ENCODE measurements at regions not wholly inside any gene's neighbourhood (a gene's known extent, or its start where the extent isn't known, plus 50 kb on each side); places are given as distances from the start of the nearest gene placed in this dataset.

- H4K5ac ChIP-seq (ENCODE audit: insufficient read length, low read depth, low read length): no peak overlapping the region
- H2BK120ac ChIP-seq (ENCODE audit: low read depth, low read length, poor library complexity, severe bottlenecking): no peak overlapping the region
- no peaks in the 10 kb centered on the region for H4K20me1 ChIP-seq (ENCODE audit: control insufficient read depth, insufficient read depth, insufficient read length)
- H3K27me3 ChIP-seq (ENCODE audit: insufficient read depth, low read length): no peaks in the 10 kb centered on the region
- no peak overlapping the region for H3T11ph ChIP-seq (ENCODE audit: low read length)
- no peak overlapping the region for H3K56ac ChIP-seq (ENCODE audit: insufficient read length, low read depth, low read length)
- H2AFZ ChIP-seq (ENCODE audit: low read length): no peak overlapping the region
- H4K91ac ChIP-seq (ENCODE audit: insufficient read length, low read depth, low read length): no peak overlapping the region
- no peak for TF ChIP-seq CTCF (conservative IDR thresholded peaks at IDR 0.05)
- no peak overlapping the region for H2BK15ac ChIP-seq (ENCODE audit: low read depth, low read length)
- no peak overlapping the region for H3K4me2 ChIP-seq (ENCODE audit: insufficient read depth, insufficient read length, low read length)
- WGBS (ENCODE audit: extremely low coverage, insufficient read length, low lambda C conversion rate): no CpG with 5 or more reads among the region's 5 CpGs
- no peaks in the 10 kb centered on the region for H3K36me3 Mint-ChIP-seq (ENCODE audit: insufficient read depth in 1 of 3, low read depth in 3 of 3)
- H3K4ac ChIP-seq (ENCODE audit: low read depth, low read length): no peak overlapping the region
- peaks cover 2 to 4% of the 10 kb centered on the region in 2 experiments; a peak in 2 of 4 replicates for H3K4me1 Mint-ChIP-seq
- H3K9me3 Mint-ChIP-seq: no peaks in the 10 kb centered on the region
- H2BK5ac ChIP-seq (ENCODE audit: insufficient read length, low read length): no peak overlapping the region
- H4K8ac ChIP-seq (replicated peaks; ENCODE audit: insufficient read length, low read depth, low read length): no peak overlapping the region
- H3K79me1 ChIP-seq (ENCODE audit: insufficient read depth, low read depth, low read length, poor library complexity, severe bottlenecking): no peaks in the 10 kb centered on the region
- no peak overlapping the region for H3K27ac ChIP-seq (ENCODE audit: insufficient read length, low read depth, low read length)
- H2BK12ac ChIP-seq (ENCODE audit: insufficient read length, low read depth, low read length): no peak overlapping the region
- H3K9me3 ChIP-seq (ENCODE audit: control insufficient read depth, low read depth, low read length): no peaks in the 10 kb centered on the region
- no peak overlapping the region for H3K23ac ChIP-seq (ENCODE audit: insufficient read length, low read depth, low read length)
- no peak overlapping the region for H3K18ac ChIP-seq (ENCODE audit: insufficient read length, low read depth, low read length)
- no peaks in the 10 kb centered on the region for H3K79me2 ChIP-seq (ENCODE audit: insufficient read depth, low read length)
- H3K14ac ChIP-seq (ENCODE audit: insufficient read depth, low read length): no peak overlapping the region
- no peak for DNase-seq
- H3K23me2 ChIP-seq (ENCODE audit: insufficient read length, low read depth, low read length, poor library complexity, severe bottlenecking): no peaks in the 10 kb centered on the region
- no peak overlapping the region for H2BK20ac ChIP-seq (ENCODE audit: low read depth, low read length, poor library complexity, severe bottlenecking)
- no peak overlapping the region for H3K4me3 Mint-ChIP-seq
- H2AK5ac ChIP-seq (ENCODE audit: insufficient read length, low read length): no peak overlapping the region
- no peak overlapping the region for H3K27ac Mint-ChIP-seq
- H3K4me1 ChIP-seq (ENCODE audit: insufficient read depth, low read length): no peaks in the 10 kb centered on the region
- H3K9ac ChIP-seq (ENCODE audit: extremely low read depth, insufficient read length, low read length): no peak overlapping the region
- peaks cover 6% of the 10 kb centered on the region for H3K27me3 Mint-ChIP-seq (ENCODE audit: low read depth)
These were observed 120.9 kb upstream of the PHACTR3 start for GRCh38 chr20:59483481-59483880.

All from H9 (cell line).